A549 (cell line): ENCODE measurements at regions not wholly inside any gene's neighbourhood (a gene's known extent, or its start where the extent isn't known, plus 50 kb on each side); places are given as distances from the start of the nearest gene placed in this dataset.

Experiments
- ATAC-seq, 2 experiments: fragments of 200-7000 bp in 1 of 2; fragments of >200 bp in 1 of 2; cut with Nextera tagmentation in 1 of 2; cut with Tn5 transposase in 1 of 2; 3 replicates each; pipeline versions ENCODE4 v1.8.0 to v1.9.1; 2018 to 2020; ENCODE audit warnings: mild to moderate bottlenecking in 1 of 2, moderate library complexity in 1 of 2
- CTCF ChIA-PET: fragments of 300-600 bp; sonication (Branson Sonifier 250); formaldehyde crosslinking; extraction: SDS; loops from one replicate; lab custom pipeline; 2021; ENCODE audit warnings: antibody characterized with exemption, inconsistent platforms; lab: Yijun Ruan, JAX
- POLR2A ChIA-PET: fragments of 350-600 bp; formaldehyde crosslinking; extraction: SDS; loops from one replicate; lab custom pipeline; 2021; ENCODE audit warnings: antibody characterized with exemption, inconsistent platforms; lab: Yijun Ruan, JAX
- DNase-seq, 2 experiments: peaks; one replicate each; pipeline versions ENCODE4 v3.0.0 to v3.0.0-alpha.2; 2011 to 2016; ENCODE audit warnings: low read depth in 1 of 2, low spot score in 1 of 2
- FAIRE-seq: peaks from 2 replicates; lab custom pipeline; 2011; peaks lifted over from hg19 to GRCh38; lab: Jason Lieb, UNC
- H3K27ac ChIP-seq, 2 experiments: fragments of >200 bp; sonication (Bioruptor Twin); formaldehyde crosslinking; 3 replicates each; pipeline ENCODE4 v1.5.1; 2016 to 2017
- H3K4me1 ChIP-seq: fragments of >200 bp; sonication (Bioruptor Twin); formaldehyde crosslinking; 3 replicates; pipeline ENCODE4 v1.6.1; 2016
- H3K4me2 ChIP-seq: fragments of >200 bp; sonication (Bioruptor Twin); formaldehyde crosslinking; 3 replicates; pipeline ENCODE4 v1.6.1; 2016
- H3K4me3 ChIP-seq: fragments of >200 bp; sonication (Bioruptor Twin); formaldehyde crosslinking; 3 replicates; pipeline ENCODE4 v1.5.1; 2016
- H3K9me3 ChIP-seq: fragments of >200 bp; sonication (Bioruptor Twin); formaldehyde crosslinking; 3 replicates; pipeline ENCODE4 v1.6.1; 2016
- CBX2 ChIP-seq: fragments of 200-600 bp; sonication (generic); IDR thresholded peaks from 2 replicates; pipeline ENCODE4 v1.6.1; 2016; ENCODE audit warnings: low read depth, mild to moderate bottlenecking, borderline replicate concordance
- CEBPB ChIP-seq, 2 experiments: fragments of >200 bp in 1 of 2; sonication (Bioruptor Twin) in 1 of 2; formaldehyde crosslinking in 1 of 2; IDR thresholded peaks; 2 replicates each; pipeline ENCODE4 v1.6.1; 2012 to 2016
- EHMT2 ChIP-seq: fragments of 200-600 bp; sonication (generic); IDR thresholded peaks from 2 replicates; pipeline ENCODE4 v1.6.1; 2016; ENCODE audit warnings: antibody characterized with exemption, low read depth, mild to moderate bottlenecking, moderate library complexity
- ESRRA ChIP-seq: fragments of 150-350 bp; IDR thresholded peaks from 2 replicates; pipeline ENCODE4 v1.6.1; 2014; ENCODE audit warnings: mild to moderate bottlenecking, low read length, borderline replicate concordance
- HMGXB4 ChIP-seq: fragments of 250-450 bp; sonication (Bioruptor Pico); IDR thresholded peaks from 2 replicates; pipeline ENCODE4 v1.5.0; 2021; ENCODE audit warnings: mild to moderate bottlenecking, moderate library complexity, borderline replicate concordance
- HOXA7 ChIP-seq: fragments of 250-450 bp; sonication (Bioruptor Pico); IDR thresholded peaks from 2 replicates; pipeline ENCODE4 v1.5.0; 2020; ENCODE audit warnings: mild to moderate bottlenecking, moderate library complexity
- HOXB5 ChIP-seq: fragments of 250-450 bp; sonication (Bioruptor Pico); IDR thresholded peaks from 2 replicates; pipeline ENCODE4 v1.5.0; 2020; ENCODE audit warnings: mild to moderate bottlenecking, moderate library complexity
- KDM1A ChIP-seq: fragments of 200-600 bp; sonication (generic); IDR thresholded peaks from 2 replicates; pipeline ENCODE4 v1.6.1; 2016; ENCODE audit warnings: low read depth, mild to moderate bottlenecking
- MAFK ChIP-seq: fragments of 450-650 bp; IDR thresholded peaks from 2 replicates; pipeline ENCODE4 v1.6.1; 2014; ENCODE audit not compliant: partially characterized antibody
- NFE2L2 ChIP-seq: fragments of 150-350 bp; conservative IDR thresholded peaks from 2 replicates; pipeline ENCODE4 v1.6.1; 2014; ENCODE audit warnings: low read length
- PHF8 ChIP-seq: fragments of 200-600 bp; sonication (generic); IDR thresholded peaks from 2 replicates; pipeline ENCODE4 v1.6.1; 2016; ENCODE audit warnings: low read depth, mild to moderate bottlenecking, antibody characterized with exemption, moderate library complexity, borderline replicate concordance
- POLR2A ChIP-seq: IDR thresholded peaks from 2 replicates; pipeline ENCODE4 v1.6.1; 2012; ENCODE audit warnings: mild to moderate bottlenecking, low read length
- RARB ChIP-seq: fragments of 250-450 bp; sonication (Bioruptor Pico); IDR thresholded peaks from 2 replicates; pipeline ENCODE4 v1.8.0; 2021; ENCODE audit warnings: mild to moderate bottlenecking, moderate library complexity
- RCOR1 ChIP-seq: fragments of 150-350 bp; IDR thresholded peaks from 2 replicates; pipeline ENCODE4 v1.6.1; 2014; ENCODE audit warnings: antibody characterized with exemption, low read length, low read depth
- RFX5 ChIP-seq: fragments of 450-650 bp; IDR thresholded peaks from 2 replicates; pipeline ENCODE4 v1.7.1; 2014; ENCODE audit warnings: antibody characterized with exemption, mild to moderate bottlenecking, moderate library complexity
- WGBS: methylation state at CpG from one replicate; pipeline ENCODE4 v1.1.6; 2017; ENCODE audit errors: missing lambda C conversion rate; 5-methylcytosine and 5-hydroxymethylcytosine counted together
- TF ChIP-seq, protein P1 (sequence below): IDR thresholded peaks from 2 replicates; pipeline ENCODE4 v1.6.1; 2012
- TF ChIP-seq, protein P2 (sequence below): fragments of >200 bp; sonication (Bioruptor Twin); formaldehyde crosslinking; IDR thresholded peaks from 3 replicates; pipeline ENCODE4 v1.5.1; 2016
- TF ChIP-seq, protein P3 (sequence below): fragments of >200 bp; sonication (Bioruptor Twin); formaldehyde crosslinking; IDR thresholded peaks from 3 replicates; pipeline ENCODE4 v1.6.1; 2016

GRCh38 chr12:61848893-61849292 lies 411.3 kb upstream of the USP15 start:
- ATAC-seq (no peak), DNase-seq (no peak), FAIRE-seq (no peak)
- Histone ChIP-seq H3K4me1 (no peaks in the 10 kb centered on the region), H3K9me3 (no peaks in the 10 kb centered on the region), H3K4me2 (no peak overlapping the region), H3K4me3 (no peak overlapping the region), H3K27ac (no peak overlapping the region)
- ChIA-PET POLR2A (no interaction called here), CTCF (no interaction called here)
- TF ChIP-seq HOXA7 (CRISPR knock-in tag) (no peak), ESRRA (no peak), EHMT2 (no peak), KDM1A (no peak), POLR2A (no peak), CBX2 (no peak)
- TF ChIP-seq, protein P1, sequence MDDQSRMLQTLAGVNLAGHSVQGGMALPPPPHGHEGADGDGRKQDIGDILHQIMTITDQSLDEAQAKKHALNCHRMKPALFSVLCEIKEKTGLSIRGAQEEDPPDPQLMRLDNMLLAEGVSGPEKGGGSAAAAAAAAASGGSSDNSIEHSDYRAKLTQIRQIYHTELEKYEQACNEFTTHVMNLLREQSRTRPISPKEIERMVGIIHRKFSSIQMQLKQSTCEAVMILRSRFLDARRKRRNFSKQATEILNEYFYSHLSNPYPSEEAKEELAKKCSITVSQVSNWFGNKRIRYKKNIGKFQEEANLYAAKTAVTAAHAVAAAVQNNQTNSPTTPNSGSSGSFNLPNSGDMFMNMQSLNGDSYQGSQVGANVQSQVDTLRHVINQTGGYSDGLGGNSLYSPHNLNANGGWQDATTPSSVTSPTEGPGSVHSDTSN = no peak
- WGBS = 25% methylated on average over 7 of the region's 7 CpGs

GRCh38 chr12:61853945-61854344 lies 406.3 kb upstream of the USP15 start:
- no peaks in the 10 kb centered on the region for H3K9me3 ChIP-seq
- TF ChIP-seq, protein P2, sequence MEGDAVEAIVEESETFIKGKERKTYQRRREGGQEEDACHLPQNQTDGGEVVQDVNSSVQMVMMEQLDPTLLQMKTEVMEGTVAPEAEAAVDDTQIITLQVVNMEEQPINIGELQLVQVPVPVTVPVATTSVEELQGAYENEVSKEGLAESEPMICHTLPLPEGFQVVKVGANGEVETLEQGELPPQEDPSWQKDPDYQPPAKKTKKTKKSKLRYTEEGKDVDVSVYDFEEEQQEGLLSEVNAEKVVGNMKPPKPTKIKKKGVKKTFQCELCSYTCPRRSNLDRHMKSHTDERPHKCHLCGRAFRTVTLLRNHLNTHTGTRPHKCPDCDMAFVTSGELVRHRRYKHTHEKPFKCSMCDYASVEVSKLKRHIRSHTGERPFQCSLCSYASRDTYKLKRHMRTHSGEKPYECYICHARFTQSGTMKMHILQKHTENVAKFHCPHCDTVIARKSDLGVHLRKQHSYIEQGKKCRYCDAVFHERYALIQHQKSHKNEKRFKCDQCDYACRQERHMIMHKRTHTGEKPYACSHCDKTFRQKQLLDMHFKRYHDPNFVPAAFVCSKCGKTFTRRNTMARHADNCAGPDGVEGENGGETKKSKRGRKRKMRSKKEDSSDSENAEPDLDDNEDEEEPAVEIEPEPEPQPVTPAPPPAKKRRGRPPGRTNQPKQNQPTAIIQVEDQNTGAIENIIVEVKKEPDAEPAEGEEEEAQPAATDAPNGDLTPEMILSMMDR = no peak
- TF ChIP-seq MAFK (peak; percentile 93), NFE2L2 (no peak)
- TF ChIP-seq, all 56 proteins: peak for 1
- FAIRE-seq (no peak), DNase-seq (no peak), ATAC-seq (no peak)
- Histone ChIP-seq H3K4me2 (no peak overlapping the region), H3K4me3 (no peak overlapping the region), H3K27ac (no peak overlapping the region), H3K4me1 (no peaks in the 10 kb centered on the region)
- ChIA-PET CTCF (interaction anchor here (0.6 kb wide), 1 partner anchor 1928 kb away, joined by 3 read pairs; no protein-coding TSS in a partner anchor), POLR2A (no interaction called here)

DNA sequence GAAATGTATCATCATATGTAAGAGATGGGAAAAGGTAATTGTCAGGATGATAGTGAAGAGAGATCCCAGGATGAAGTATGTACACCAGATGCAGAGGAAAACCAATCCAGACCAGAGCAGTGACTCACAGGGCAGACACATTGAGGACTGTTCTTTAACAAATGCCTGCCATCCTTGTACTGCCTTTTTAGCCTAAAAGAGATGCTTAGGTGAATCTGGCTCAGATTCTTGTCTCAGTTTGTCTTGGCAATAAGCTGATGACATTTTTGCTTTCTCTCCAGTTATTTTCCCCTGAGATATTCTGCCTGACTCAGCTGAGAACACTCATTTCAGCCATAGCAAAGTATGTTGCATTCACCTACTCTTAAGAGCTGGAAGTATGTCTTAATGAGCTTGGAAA lies 405.3 kb upstream of the USP15 start:
- POLR2A ChIA-PET = no interaction called here
- FAIRE-seq (no peak), ATAC-seq (no peak), DNase-seq (no peak)
- H3K4me3 ChIP-seq = no peak overlapping the region
- CTCF ChIA-PET = interaction anchor here (0.5 kb wide), 1 partner anchor 432 kb away, joined by 4 read pairs; no protein-coding TSS in a partner anchor
- H3K9me3 ChIP-seq = no peaks in the 10 kb centered on the region
- H3K27ac ChIP-seq = no peak overlapping the region
- TF ChIP-seq RARB (no peak), CBX2 (no peak), CEBPB (IDR thresholded peaks at IDR 0.05) (no peak), HOXB5 (no peak), RCOR1 (no peak), RFX5 (no peak), PHF8 (no peak), HMGXB4 (CRISPR knock-in tag) (no peak)
- TF ChIP-seq, protein P3, sequence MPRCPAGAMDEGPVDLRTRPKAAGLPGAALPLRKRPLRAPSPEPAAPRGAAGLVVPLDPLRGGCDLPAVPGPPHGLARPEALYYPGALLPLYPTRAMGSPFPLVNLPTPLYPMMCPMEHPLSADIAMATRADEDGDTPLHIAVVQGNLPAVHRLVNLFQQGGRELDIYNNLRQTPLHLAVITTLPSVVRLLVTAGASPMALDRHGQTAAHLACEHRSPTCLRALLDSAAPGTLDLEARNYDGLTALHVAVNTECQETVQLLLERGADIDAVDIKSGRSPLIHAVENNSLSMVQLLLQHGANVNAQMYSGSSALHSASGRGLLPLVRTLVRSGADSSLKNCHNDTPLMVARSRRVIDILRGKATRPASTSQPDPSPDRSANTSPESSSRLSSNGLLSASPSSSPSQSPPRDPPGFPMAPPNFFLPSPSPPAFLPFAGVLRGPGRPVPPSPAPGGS = no peak
- TF ChIP-seq, protein P1 = no peak
- no peaks in the 10 kb centered on the region for H3K4me1 ChIP-seq
- H3K4me2 ChIP-seq = no peak overlapping the region
